ENCODE measurements at regions not wholly inside any gene's neighbourhood (a gene's known extent, or its start where the extent isn't known, plus 50 kb on each side); places are given as distances from the start of the nearest gene placed in this dataset.

DNA sequence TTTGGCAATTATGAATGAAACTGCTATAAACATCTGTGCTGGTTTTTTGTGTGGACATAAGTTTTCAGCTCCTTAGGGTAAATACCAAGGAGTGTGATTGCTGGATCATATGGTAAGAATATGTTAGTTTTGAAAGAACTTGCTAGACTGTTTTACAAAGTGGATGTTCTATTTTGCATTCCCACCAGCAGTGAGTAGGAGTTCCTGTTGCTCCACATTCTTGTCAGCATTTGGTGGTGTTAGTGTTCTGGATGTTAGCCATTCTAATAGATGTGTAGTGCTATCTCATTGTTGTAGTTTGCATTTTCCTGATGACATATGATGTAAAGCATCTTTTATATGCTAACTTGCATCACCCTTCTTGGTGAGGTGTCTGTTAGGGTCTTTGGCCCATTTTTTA is 304.6 kb downstream of the NUP35 start:
- Histone ChIP-seq H3K4me1 (ENCODE audit: control insufficient read depth, extremely low read depth, insufficient read depth, low read length) (no peaks in the 10 kb centered on the region), H4K20me1 (replicated peaks; ENCODE audit: control insufficient read depth, extremely low read depth, insufficient read depth, low read length) (no peaks in the 10 kb centered on the region), H3K36me3 (ENCODE audit: control insufficient read depth in 2 of 2, extremely low read depth in 1 of 2, insufficient read depth in 2 of 2, low read length in 2 of 2) (no peaks in the 10 kb centered on the region), H3K4me3 (replicated peaks in 1 of 3; ENCODE audit: insufficient read depth in 1 of 3, low read depth in 1 of 3, low read length in 3 of 3) (no peak overlapping the region), H3K9me1 (replicated peaks; ENCODE audit: control insufficient read depth, extremely low read depth, insufficient read depth, low read length) (no peaks in the 10 kb centered on the region), H2AFZ (ENCODE audit: low read depth, low read length) (no peak overlapping the region), H3K4me2 (ENCODE audit: insufficient read depth, low read length) (no peak overlapping the region), H3K27ac (ENCODE audit: insufficient read depth, low read depth, low read length) (no peak overlapping the region), H3K9me3 (replicated peaks; ENCODE audit: control insufficient read depth, insufficient read depth, low read length) (no peaks in the 10 kb centered on the region), H3K9ac (replicated peaks; ENCODE audit: extremely low read depth, insufficient read depth, low read length) (no peak overlapping the region), H3K79me2 (ENCODE audit: control insufficient read depth, insufficient read depth, low read length) (no peaks in the 10 kb centered on the region), H3K27me3 (ENCODE audit: control insufficient read depth in 2 of 2, insufficient read depth in 2 of 2, low read length in 2 of 2) (no peaks in the 10 kb centered on the region)
- no peak for DNase-seq (ENCODE audit: low read depth, low spot score)
- dilution Hi-C loops (cut with MboI; ENCODE audit: extremely low pct_ligation_motif_present, low sequenced_read_pairs): no loop called here
- TF ChIP-seq JUN (IDR thresholded peaks at IDR 0.05; ENCODE audit: borderline replicate concordance, insufficient read depth, insufficient read length, low read depth) (no peak), MYC (IDR thresholded peaks at IDR 0.05; ENCODE audit: low read depth, low read length) (no peak), EZH2 (IDR thresholded peaks at IDR 0.05; ENCODE audit: borderline replicate concordance, low read depth, low read length, severe bottlenecking) (no peak), POLR2AphosphoS5 (IDR thresholded peaks at IDR 0.05; ENCODE audit: insufficient read depth, low read depth, low read length) (no peak), FOS (IDR thresholded peaks at IDR 0.05; ENCODE audit: borderline replicate concordance, insufficient read depth, low read length) (no peak), POLR2A (IDR thresholded peaks at IDR 0.05; ENCODE audit: low read depth, low read length) (no peak), GATA2 (IDR thresholded peaks at IDR 0.05; ENCODE audit: insufficient read depth, insufficient read length, low read depth, low read length) (no peak)
- TF ChIP-seq, protein P1, sequence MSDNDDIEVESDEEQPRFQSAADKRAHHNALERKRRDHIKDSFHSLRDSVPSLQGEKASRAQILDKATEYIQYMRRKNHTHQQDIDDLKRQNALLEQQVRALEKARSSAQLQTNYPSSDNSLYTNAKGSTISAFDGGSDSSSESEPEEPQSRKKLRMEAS (IDR thresholded peaks at IDR 0.05; ENCODE audit: insufficient read depth, insufficient read length): no peak
- TF ChIP-seq, protein P2, sequence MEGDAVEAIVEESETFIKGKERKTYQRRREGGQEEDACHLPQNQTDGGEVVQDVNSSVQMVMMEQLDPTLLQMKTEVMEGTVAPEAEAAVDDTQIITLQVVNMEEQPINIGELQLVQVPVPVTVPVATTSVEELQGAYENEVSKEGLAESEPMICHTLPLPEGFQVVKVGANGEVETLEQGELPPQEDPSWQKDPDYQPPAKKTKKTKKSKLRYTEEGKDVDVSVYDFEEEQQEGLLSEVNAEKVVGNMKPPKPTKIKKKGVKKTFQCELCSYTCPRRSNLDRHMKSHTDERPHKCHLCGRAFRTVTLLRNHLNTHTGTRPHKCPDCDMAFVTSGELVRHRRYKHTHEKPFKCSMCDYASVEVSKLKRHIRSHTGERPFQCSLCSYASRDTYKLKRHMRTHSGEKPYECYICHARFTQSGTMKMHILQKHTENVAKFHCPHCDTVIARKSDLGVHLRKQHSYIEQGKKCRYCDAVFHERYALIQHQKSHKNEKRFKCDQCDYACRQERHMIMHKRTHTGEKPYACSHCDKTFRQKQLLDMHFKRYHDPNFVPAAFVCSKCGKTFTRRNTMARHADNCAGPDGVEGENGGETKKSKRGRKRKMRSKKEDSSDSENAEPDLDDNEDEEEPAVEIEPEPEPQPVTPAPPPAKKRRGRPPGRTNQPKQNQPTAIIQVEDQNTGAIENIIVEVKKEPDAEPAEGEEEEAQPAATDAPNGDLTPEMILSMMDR (IDR thresholded peaks at IDR 0.05; ENCODE audit: extremely low read depth in 1 of 2, insufficient read depth in 1 of 2, low read depth in 1 of 2, low read length in 2 of 2): no peak
- POLR2A ChIA-PET: no interaction called here
- BruUV-seq (replicated peaks): no TSS peak
- CTCF ChIA-PET: no interaction called here
- no peak for FAIRE-seq
- intact Hi-C loops (cut with micrococcal nuclease): no loop called here

All from endothelial cell of umbilical vein (primary cell).